HG03469 (cell line): ENCODE measurements at regions not wholly inside any gene's neighbourhood (a gene's known extent, or its start where the extent isn't known, plus 50 kb on each side); places are given as distances from the start of the nearest gene placed in this dataset.

Experiments
- ATAC-seq: cut with Tn5 transposase; IDR thresholded peaks from one replicate; pipeline ENCODE4 v1.9.1; 2021; ENCODE audit warnings: mild to moderate bottlenecking, moderate library complexity, moderate number of reproducible peaks; ENCODE audit not compliant: unreplicated experiment

DNA sequence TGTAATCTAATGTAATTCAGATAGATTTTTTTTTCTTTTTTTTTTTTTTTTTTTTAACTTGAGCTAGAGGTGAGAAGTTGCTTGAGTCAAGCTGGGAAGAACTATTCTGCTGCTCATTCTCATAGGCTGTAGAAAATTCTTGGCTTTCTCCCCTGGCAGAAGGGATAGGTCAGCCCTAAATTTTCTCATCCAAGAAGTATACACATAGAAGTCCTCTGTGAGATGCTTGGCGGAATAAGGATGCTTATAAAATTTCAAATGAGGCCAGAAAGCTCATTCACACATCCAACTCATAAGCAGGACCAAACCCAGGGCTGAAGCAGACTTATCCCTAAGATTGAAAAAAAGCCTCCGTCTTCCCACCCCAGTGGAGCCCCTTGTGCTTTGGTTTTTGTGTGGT lies 572.5 kb downstream of the SQOR start:
- ATAC-seq, result no peak

GRCh38 chr15:46213551-46213950 lies 578.7 kb downstream of the SQOR start:
- no peak for ATAC-seq

GRCh38 chr15:46222826-46223225 lies 588.0 kb downstream of the SQOR start:
- ATAC-seq, result no peak

GRCh38 chr15:46229263-46229662 lies 594.4 kb downstream of the SQOR start:
- no peak for ATAC-seq

GRCh38 chr15:46231786-46232185 lies 597.0 kb downstream of the SQOR start:
- ATAC-seq, result no peak

DNA sequence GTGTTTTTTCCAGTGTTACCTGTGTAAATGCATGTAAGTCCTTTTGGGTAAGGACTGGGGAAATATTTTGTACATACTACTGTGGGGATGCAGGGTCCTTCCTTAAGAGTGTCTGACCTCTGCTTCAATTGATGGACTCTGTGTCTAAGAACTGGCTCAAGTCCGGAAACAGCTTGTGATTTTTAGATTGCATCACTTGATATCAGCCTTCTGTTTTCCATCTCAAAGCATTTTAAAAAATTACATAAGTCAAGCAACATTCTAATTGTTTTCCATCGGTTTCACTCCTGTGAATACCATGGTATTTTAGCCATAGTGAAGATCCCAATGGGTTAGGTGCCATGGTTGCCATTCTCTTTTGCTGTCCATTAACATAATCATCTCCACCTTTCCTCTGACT lies 597.6 kb downstream of the SQOR start:
- ATAC-seq, result no peak

- no peak for ATAC-seq
These were observed 608.1 kb downstream of the SQOR start for GRCh38 chr15:46242935-46243334.

DNA sequence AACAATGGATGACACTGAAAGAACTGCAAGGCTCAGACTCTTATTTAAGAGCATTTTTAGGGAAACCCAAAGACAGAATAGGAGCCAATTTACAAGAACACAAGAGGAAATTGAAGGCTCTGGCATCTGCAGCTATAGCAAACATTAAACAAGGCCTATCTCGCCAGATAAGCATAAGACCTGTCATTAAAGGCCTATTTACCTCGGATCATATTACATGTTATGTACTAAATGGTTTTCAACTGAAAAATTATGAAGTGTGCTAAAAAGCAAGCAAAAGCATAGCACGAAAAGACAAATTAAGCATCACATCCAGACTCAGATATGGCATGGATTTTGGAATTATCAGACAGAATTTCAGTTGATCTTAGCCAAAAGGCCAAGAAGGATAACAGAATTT lies 617.1 kb downstream of the SQOR start:
- no peak for ATAC-seq

- ATAC-seq, result no peak
These were observed 623.2 kb downstream of the SQOR start for GRCh38 chr15:46258056-46258455.

- no peak for ATAC-seq
These were observed 626.1 kb downstream of the SQOR start for GRCh38 chr15:46260937-46261336.

GRCh38 chr15:46265664-46266347 lies 631.0 kb downstream of the SQOR start:
- ATAC-seq, result no peak

DNA sequence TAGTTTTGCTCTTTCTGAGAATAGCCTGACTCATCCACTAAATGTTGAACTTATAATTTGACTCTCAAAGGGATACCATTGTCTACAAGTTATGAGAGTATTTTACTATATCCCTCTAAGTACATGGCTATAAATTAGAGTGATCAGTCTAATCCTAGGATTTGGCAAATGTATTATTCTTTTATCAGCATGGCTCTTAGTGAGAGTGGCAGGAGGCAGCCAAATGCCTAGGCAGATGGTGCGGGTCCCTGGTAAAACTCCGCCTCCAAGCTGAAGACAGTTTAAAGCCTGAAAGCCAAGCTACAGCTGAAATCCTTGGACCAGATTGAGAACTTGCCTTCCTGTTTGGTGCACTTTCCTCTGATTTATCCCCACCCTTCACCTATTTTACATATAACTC lies 631.8 kb downstream of the SQOR start:
- ATAC-seq, result no peak

DNA sequence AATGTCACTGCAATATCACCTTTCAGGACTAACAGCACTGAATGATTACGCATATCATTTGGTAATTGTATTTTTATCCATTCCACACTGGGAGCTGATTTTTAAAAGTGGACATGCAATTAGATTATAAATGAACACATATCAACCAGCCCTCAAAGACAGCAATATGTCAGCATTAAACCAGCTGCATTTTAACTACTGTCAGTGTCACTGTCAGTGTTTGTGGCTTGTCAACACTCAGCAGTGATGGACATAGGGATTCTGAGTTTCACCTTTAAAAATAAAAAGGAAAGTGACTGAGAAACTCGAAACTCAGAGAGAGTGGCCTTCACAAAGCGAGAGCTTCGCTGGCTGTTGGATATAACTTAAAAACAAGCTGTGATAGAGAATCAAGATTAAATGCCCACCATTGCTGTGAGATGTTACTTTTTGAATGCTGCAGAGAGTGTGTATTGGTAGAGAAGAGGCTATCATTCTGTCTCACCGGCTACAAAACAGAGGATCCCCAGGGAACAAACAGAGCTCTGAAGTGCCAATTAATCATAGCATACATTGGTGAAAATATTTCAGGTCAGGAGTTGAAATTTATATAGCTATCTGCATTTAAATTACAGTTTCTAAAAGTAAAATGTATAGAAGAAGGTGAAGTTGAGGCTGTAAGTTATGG lies 635.8 kb downstream of the SQOR start:
- ATAC-seq, result no peak

GRCh38 chr15:46275701-46276100 lies 640.9 kb downstream of the SQOR start:
- ATAC-seq, result no peak

DNA sequence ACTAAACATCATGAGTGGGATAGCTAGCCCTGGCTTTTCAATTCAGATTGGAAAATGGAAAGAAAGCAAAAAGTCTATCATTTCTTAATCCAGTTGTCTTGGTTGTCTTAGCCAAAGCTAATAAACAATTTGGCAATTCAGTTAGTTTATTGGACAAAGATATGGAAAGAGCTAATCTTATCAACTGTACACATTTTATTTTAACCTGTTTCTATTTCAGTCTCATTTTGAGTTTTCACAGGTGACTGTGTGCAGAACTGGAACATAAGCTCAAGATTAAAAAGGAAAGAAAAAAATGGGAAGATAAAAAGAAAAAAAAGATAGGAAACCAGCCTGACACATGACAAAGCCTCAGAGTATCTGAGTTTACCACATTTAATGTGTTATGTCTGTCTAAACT lies 642.6 kb downstream of the SQOR start:
- no peak for ATAC-seq

DNA sequence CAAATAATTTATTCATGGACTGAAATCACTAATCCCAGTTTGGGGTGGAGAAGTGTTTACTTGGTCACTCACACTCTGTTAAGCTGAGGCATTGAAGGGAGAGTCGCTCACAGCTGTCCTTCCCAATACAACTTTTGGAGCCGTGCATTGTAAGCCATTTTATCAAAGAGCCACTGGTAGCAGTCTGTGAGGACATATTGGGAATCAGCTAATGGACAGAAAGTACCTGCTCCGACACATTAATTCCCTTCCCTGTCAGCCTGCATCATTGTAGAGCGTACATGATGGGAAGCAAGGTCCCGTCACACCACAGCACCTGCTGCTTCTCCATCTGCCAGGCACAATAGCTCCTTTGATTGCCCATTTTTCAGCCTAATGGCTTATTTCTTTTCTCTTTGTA lies 643.2 kb downstream of the SQOR start:
- ATAC-seq, result no peak

GRCh38 chr15:46278486-46279090 lies 643.8 kb downstream of the SQOR start:
- ATAC-seq, result no peak

GRCh38 chr15:46280762-46281542 lies 646.1 kb downstream of the SQOR start:
- ATAC-seq, result no peak

- ATAC-seq, result no peak
These were observed 658.7 kb downstream of the SQOR start for GRCh38 chr15:46293550-46293949.

- ATAC-seq, result no peak
These were observed 661.2 kb downstream of the SQOR start for GRCh38 chr15:46296002-46296401.

DNA sequence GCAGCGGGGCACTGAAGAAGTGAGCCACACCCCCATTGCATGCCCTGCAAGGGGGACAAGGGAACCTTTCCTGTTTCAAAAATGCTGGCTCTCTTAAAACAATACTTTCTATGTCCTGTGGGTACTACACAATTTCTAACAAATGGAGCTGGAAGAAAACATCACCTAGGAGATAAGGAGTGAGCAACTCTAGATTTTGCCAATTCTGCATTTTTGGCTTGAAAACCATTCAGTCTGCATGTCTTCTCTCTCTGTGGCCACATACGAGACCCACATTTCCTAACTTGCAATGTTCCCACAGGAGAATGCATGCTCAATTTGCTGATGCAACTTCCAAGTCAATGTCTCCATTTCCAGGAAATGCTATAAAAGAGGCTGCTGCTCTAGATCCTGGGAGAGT lies 662.0 kb downstream of the SQOR start:
- no peak for ATAC-seq

DNA sequence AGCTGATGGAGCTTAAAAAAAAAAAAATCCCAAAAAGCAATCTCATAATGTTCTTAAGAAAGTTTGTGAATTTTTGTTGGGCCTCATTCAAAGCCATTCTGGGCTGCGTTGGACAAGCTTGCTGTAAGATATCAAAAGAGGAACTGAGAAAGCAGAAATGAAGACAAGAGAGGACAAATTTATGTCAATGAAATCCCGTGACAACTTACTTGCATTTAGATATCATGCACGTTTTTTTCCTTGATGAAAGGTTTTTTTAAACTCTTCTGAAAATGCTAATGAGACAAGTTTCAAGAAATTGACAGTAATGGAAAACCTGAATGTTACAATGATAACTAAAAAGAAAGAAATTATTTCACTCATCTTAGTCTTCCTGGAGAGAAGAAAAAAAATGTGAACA lies 662.9 kb downstream of the SQOR start:
- peak; percentile 90 for ATAC-seq
